Upper lobe of right lung (tissue), 1 donor: ENCODE measurements at regions not wholly inside any gene's neighbourhood (a gene's known extent, or its start where the extent isn't known, plus 50 kb on each side); places are given as distances from the start of the nearest gene placed in this dataset.

ENCODE experiments used
- ATAC-seq: fragments of 200-7000 bp; cut with Tn5 transposase; one replicate; pipeline ENCODE4 v1.9.1; 2020; ENCODE audit warnings: mild to moderate bottlenecking, moderate library complexity
- DNase-seq: peaks from one replicate; pipeline ENCODE4 v3.0.0-alpha.2; 2020
- H3K27ac ChIP-seq: fragments of 200-600 bp; one replicate; pipeline ENCODE4 v1.8.0; 2022
- H3K27me3 ChIP-seq: fragments of 200-600 bp; one replicate; pipeline ENCODE4 v1.8.0; 2022; ENCODE audit warnings: mild to moderate bottlenecking
- H3K36me3 ChIP-seq: fragments of 200-600 bp; one replicate; pipeline ENCODE4 v1.8.0; 2022
- H3K4me1 ChIP-seq: fragments of 200-600 bp; one replicate; pipeline ENCODE4 v1.8.0; 2022
- H3K4me3 ChIP-seq: fragments of 200-600 bp; one replicate; pipeline ENCODE4 v1.8.0; 2022; ENCODE audit warnings: mild to moderate bottlenecking
- H3K9me3 ChIP-seq: fragments of 200-600 bp; one replicate; pipeline ENCODE4 v1.8.0; 2022
- CTCF ChIP-seq: fragments of 200-600 bp; IDR thresholded peaks from one replicate; pipeline ENCODE4 v1.8.0; 2022; ENCODE audit warnings: antibody characterized with exemption
- intact Hi-C: fragments of 100-400 bp; cut with DNase I; formaldehyde crosslinking; loops from one replicate; pipeline ENCODE4 v1.11.0; 2022
- donor health status: DM: no; HTN: yes; CAD: no; lungs with severe emphysema.

GRCh38 chrX:107530141-107530540 lies 80.7 kb downstream of the FRMPD3 start:
- DNase-seq: no peak
- H3K27ac ChIP-seq: no peak overlapping the region

GRCh38 chrX:107537815-107538214 lies 88.4 kb downstream of the FRMPD3 start:
- Histone ChIP-seq H3K4me1 (no peaks in the 10 kb centered on the region), H3K4me3 (no peak overlapping the region), H3K27me3 (no peaks in the 10 kb centered on the region), H3K9me3 (no peaks in the 10 kb centered on the region), H3K27ac (no peak overlapping the region), H3K36me3 (no peaks in the 10 kb centered on the region)
- ATAC-seq (peak; percentile 77), DNase-seq (no peak)
- intact Hi-C loops: no loop called here
- TF ChIP-seq CTCF: peak; percentile 44

More at GRCh38 chrX:107530141-107530540, 80.7 kb downstream of the FRMPD3 start:
- intact Hi-C loops: no loop called here
- no peaks in the 10 kb centered on the region for H3K4me1 ChIP-seq
- no peak for ATAC-seq
- no peak overlapping the region for H3K4me3 ChIP-seq
- no peaks in the 10 kb centered on the region for H3K36me3 ChIP-seq
- H3K27me3 ChIP-seq: no peaks in the 10 kb centered on the region
- TF ChIP-seq CTCF: no peak
- H3K9me3 ChIP-seq: no peaks in the 10 kb centered on the region

GRCh38 chrX:107541244-107541643 lies 87.1 kb upstream of the PRPS1 start:
- ATAC-seq (no peak), DNase-seq (no peak)
- no peaks in the 10 kb centered on the region for H3K36me3 ChIP-seq
- H3K4me1 ChIP-seq: no peaks in the 10 kb centered on the region
- no peaks in the 10 kb centered on the region for H3K27me3 ChIP-seq
- no peak overlapping the region for H3K4me3 ChIP-seq
- H3K9me3 ChIP-seq: no peaks in the 10 kb centered on the region
- TF ChIP-seq CTCF: no peak
- no peak overlapping the region for H3K27ac ChIP-seq
- intact Hi-C loops: no loop called here

- Histone ChIP-seq H3K27me3 (no peaks in the 10 kb centered on the region), H3K4me1 (no peaks in the 10 kb centered on the region), H3K9me3 (no peaks in the 10 kb centered on the region), H3K4me3 (no peak overlapping the region), H3K27ac (no peak overlapping the region), H3K36me3 (no peaks in the 10 kb centered on the region)
- DNase-seq: no peak
- ATAC-seq: no peak
- intact Hi-C loops: no loop called here
- TF ChIP-seq CTCF: no peak
Observed at GRCh38 chrX:107542040-107542439, 86.3 kb upstream of the PRPS1 start.

- intact Hi-C loops: no loop called here
- ATAC-seq: no peak
- no peaks in the 10 kb centered on the region for H3K27me3 ChIP-seq
- no peak for TF ChIP-seq CTCF
- no peak overlapping the region for H3K4me3 ChIP-seq
- H3K36me3 ChIP-seq: no peaks in the 10 kb centered on the region
- no peaks in the 10 kb centered on the region for H3K4me1 ChIP-seq
- no peaks in the 10 kb centered on the region for H3K9me3 ChIP-seq
- H3K27ac ChIP-seq: no peak overlapping the region
- DNase-seq: no peak
Observed at GRCh38 chrX:107542500-107542899, 85.8 kb upstream of the PRPS1 start.

- H3K36me3 ChIP-seq: no peaks in the 10 kb centered on the region
- no peaks in the 10 kb centered on the region for H3K27me3 ChIP-seq
- no peaks in the 10 kb centered on the region for H3K4me1 ChIP-seq
- DNase-seq (no peak), ATAC-seq (no peak)
- no peak overlapping the region for H3K27ac ChIP-seq
- no peak for TF ChIP-seq CTCF
- H3K9me3 ChIP-seq: no peaks in the 10 kb centered on the region
- no peak overlapping the region for H3K4me3 ChIP-seq
- intact Hi-C loops: no loop called here
Observed at GRCh38 chrX:107547621-107548020, 80.7 kb upstream of the PRPS1 start.
